Endothelial cell of umbilical vein (primary cell): ENCODE measurements at regions not wholly inside any gene's neighbourhood (a gene's known extent, or its start where the extent isn't known, plus 50 kb on each side); places are given as distances from the start of the nearest gene placed in this dataset.

Experiments
- BruUV-seq: library from RNA; stranded (reverse); fragments of 400-500 nt; replicated peaks from 2 replicates; lab custom pipeline; 2021; lab: Mats Ljungman, UMichigan
- CTCF ChIA-PET: fragments of 300-600, 350-600 bp; sonication (Branson Sonifier 250); formaldehyde crosslinking; loops from one replicate; lab custom pipeline; 2021; ENCODE audit warnings: antibody characterized with exemption, inconsistent platforms; lab: Charles Lee
- POLR2A ChIA-PET: fragments of 300-600, 350-600 bp; sonication (Branson Sonifier 250); formaldehyde crosslinking; loops from one replicate; lab custom pipeline; 2021; ENCODE audit warnings: antibody characterized with exemption, inconsistent platforms; lab: Charles Lee
- DNase-seq: peaks from one replicate; pipeline ENCODE4 v3.0.0-alpha.2; 2011; ENCODE audit warnings: low read depth, low spot score
- FAIRE-seq: peaks from 2 replicates; lab custom pipeline; 2011; peaks lifted over from hg19 to GRCh38; lab: Jason Lieb, UNC
- H2AFZ ChIP-seq: 2 replicates; pipeline ENCODE4 v1.6.0; 2012; ENCODE audit warnings: low read depth, low read length, control low read depth, inconsistent platforms
- H3K27ac ChIP-seq: 2 replicates; pipeline ENCODE4 v1.5.1; 2011; ENCODE audit warnings: low read depth, mild to moderate bottlenecking, control low read depth, low read length, moderate library complexity; ENCODE audit not compliant: insufficient read depth
- H3K27me3 ChIP-seq, 2 experiments: 2 replicates each; pipeline versions ENCODE4 v1.6.0 to v1.6.1; 2011; ENCODE audit warnings: low read length in 2 of 2, mixed read lengths in 1 of 2; ENCODE audit not compliant: control insufficient read depth in 2 of 2, insufficient read depth in 2 of 2
- H3K36me3 ChIP-seq, 2 experiments: 2 replicates in 1 of 2; 3 replicates in 1 of 2; pipeline ENCODE4 v1.5.1; 2011; ENCODE audit warnings: low read length in 2 of 2, mild to moderate bottlenecking in 1 of 2, moderate library complexity in 1 of 2; ENCODE audit not compliant: control insufficient read depth in 2 of 2, insufficient read depth in 2 of 2; ENCODE audit errors: extremely low read depth in 1 of 2
- H3K4me1 ChIP-seq: 3 replicates; pipeline ENCODE4 v1.5.1; 2011; ENCODE audit warnings: mild to moderate bottlenecking, low read length; ENCODE audit not compliant: control insufficient read depth, insufficient read depth; ENCODE audit errors: extremely low read depth
- H3K4me2 ChIP-seq: 2 replicates; pipeline ENCODE4 v1.6.1; 2011; ENCODE audit warnings: low read length, control low read depth, mixed read lengths; ENCODE audit not compliant: insufficient read depth
- H3K4me3 ChIP-seq, 3 experiments: fragments of 200-600 bp in 1 of 3; sonication (generic), shearing (Covaris generic) in 1 of 3; replicated peaks in 1 of 3; 2 replicates each; pipeline ENCODE4 v1.5.1; 2011 to 2016; ENCODE audit warnings: control low read depth in 3 of 3, low read length in 3 of 3, mild to moderate bottlenecking in 2 of 3, inconsistent platforms in 1 of 3, low read depth in 1 of 3, moderate library complexity in 1 of 3; ENCODE audit not compliant: insufficient read depth in 1 of 3
- H3K79me2 ChIP-seq: 2 replicates; pipeline ENCODE4 v1.6.0; 2012; ENCODE audit warnings: low read length, inconsistent platforms; ENCODE audit not compliant: control insufficient read depth, insufficient read depth
- H3K9ac ChIP-seq: replicated peaks from 2 replicates; pipeline ENCODE3; 2011; ENCODE audit warnings: low read length, control low read depth; ENCODE audit not compliant: insufficient read depth; ENCODE audit errors: extremely low read depth
- H3K9me1 ChIP-seq: replicated peaks from 3 replicates; pipeline ENCODE4 v1.6.0; 2011; ENCODE audit warnings: mild to moderate bottlenecking, low read length; ENCODE audit not compliant: control insufficient read depth, insufficient read depth; ENCODE audit errors: extremely low read depth
- H3K9me3 ChIP-seq: replicated peaks from 2 replicates; pipeline ENCODE4 v1.5.1; 2012; ENCODE audit warnings: low read length, inconsistent platforms; ENCODE audit not compliant: control insufficient read depth, insufficient read depth
- H4K20me1 ChIP-seq: replicated peaks from 2 replicates; pipeline ENCODE3; 2011; ENCODE audit warnings: mild to moderate bottlenecking, low read length; ENCODE audit not compliant: control insufficient read depth, insufficient read depth; ENCODE audit errors: extremely low read depth
- CTCF ChIP-seq, 2 donors: IDR thresholded peaks; 1 replicate in 1 of 2; 2 replicates in 1 of 2; pipeline ENCODE4 v1.5.1; 2011; ENCODE audit warnings: low read length in 2 of 2, mild to moderate bottlenecking in 2 of 2, moderate library complexity in 2 of 2, control low read depth in 1 of 2, inconsistent platforms in 1 of 2, low read depth in 1 of 2; ENCODE audit not compliant: insufficient read depth in 1 of 2; ENCODE audit errors: extremely low read depth in 1 of 2
- EZH2 ChIP-seq: IDR thresholded peaks from 2 replicates; pipeline ENCODE4 v1.6.1; 2012; ENCODE audit warnings: borderline replicate concordance, low read depth, mild to moderate bottlenecking, moderate library complexity, low read length, inconsistent platforms; ENCODE audit not compliant: severe bottlenecking
- FOS ChIP-seq: IDR thresholded peaks from 2 replicates; pipeline ENCODE4 v1.6.1; 2011; ENCODE audit warnings: mild to moderate bottlenecking, low read length, moderate library complexity, borderline replicate concordance; ENCODE audit not compliant: insufficient read depth
- GATA2 ChIP-seq: IDR thresholded peaks from 2 replicates; pipeline ENCODE4 v1.7.0; 2011; ENCODE audit warnings: low read depth, mild to moderate bottlenecking, moderate library complexity, mixed read lengths, low read length; ENCODE audit not compliant: insufficient read length, insufficient read depth
- JUN ChIP-seq: IDR thresholded peaks from 2 replicates; pipeline ENCODE4 v1.6.1; 2011; ENCODE audit warnings: borderline replicate concordance, low read depth; ENCODE audit not compliant: insufficient read length, insufficient read depth
- MYC ChIP-seq: IDR thresholded peaks from one replicate; pipeline ENCODE4 v1.6.1; 2011; ENCODE audit warnings: mild to moderate bottlenecking, low read depth, low read length
- POLR2A ChIP-seq: IDR thresholded peaks from 2 replicates; pipeline ENCODE4 v1.6.1; 2012; ENCODE audit warnings: low read depth, mild to moderate bottlenecking, control low read depth, low read length
- POLR2AphosphoS5 ChIP-seq: IDR thresholded peaks from 2 replicates; pipeline ENCODE4 v1.6.1; 2012; ENCODE audit warnings: low read depth, mild to moderate bottlenecking, control low read depth, low read length, moderate library complexity; ENCODE audit not compliant: insufficient read depth
- dilution Hi-C: fragments of 300-500 bp; cut with MboI; formaldehyde crosslinking; loops from one replicate; pipeline ENCODE4 v1.15.0; 2019; ENCODE audit warnings: low sequenced_read_pairs; ENCODE audit not compliant: extremely low pct_ligation_motif_present
- intact Hi-C: fragments of 100-400 bp; cut with micrococcal nuclease; formaldehyde crosslinking; loops from one replicate; pipeline ENCODE4 v1.10.0; 2022
- TF ChIP-seq, protein P1 (sequence below): IDR thresholded peaks from 2 replicates; pipeline ENCODE4 v1.6.1; 2011; ENCODE audit not compliant: insufficient read depth, insufficient read length

DNA sequence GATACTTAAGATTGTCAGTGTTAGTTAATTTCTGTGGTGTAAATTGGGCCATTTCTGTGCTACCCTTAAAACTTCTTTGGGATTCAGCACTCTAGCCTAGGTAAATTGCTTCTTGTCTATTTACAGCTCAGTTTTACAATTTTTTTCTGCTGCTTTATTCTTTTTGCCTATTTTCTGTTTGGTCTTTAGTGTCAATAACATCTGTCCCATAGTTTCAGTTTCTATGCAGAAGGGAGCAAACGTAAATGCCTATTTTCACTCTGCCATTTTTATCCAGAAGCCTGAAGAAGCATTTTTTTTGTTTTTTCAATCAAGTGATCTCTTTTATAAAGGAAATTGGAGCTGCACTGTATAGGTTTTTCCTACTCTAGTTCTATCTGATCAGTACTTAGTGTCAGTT lies 564.9 kb upstream of the MEX3C start:
- Histone ChIP-seq H3K27me3 (no peaks in the 10 kb centered on the region), H3K9ac (no peak overlapping the region), H3K4me3 (no peak overlapping the region), H3K27ac (no peak overlapping the region), H2AFZ (no peak overlapping the region), H3K36me3 (no peaks in the 10 kb centered on the region), H3K79me2 (no peaks in the 10 kb centered on the region), H4K20me1 (no peaks in the 10 kb centered on the region), H3K9me1 (no peaks in the 10 kb centered on the region), H3K4me2 (no peak overlapping the region), H3K9me3 (peaks cover 4% of the 10 kb centered on the region), H3K4me1 (no peaks in the 10 kb centered on the region)
- POLR2A ChIA-PET: no interaction called here
- CTCF ChIA-PET: no interaction called here
- no TSS peak for BruUV-seq
- dilution Hi-C loops (no loop called here), intact Hi-C loops (no loop called here)
- FAIRE-seq: no peak
- TF ChIP-seq EZH2: no peak
- TF ChIP-seq POLR2AphosphoS5: no peak
- no peak for TF ChIP-seq POLR2A
- no peak for TF ChIP-seq GATA2
- TF ChIP-seq CTCF (IDR thresholded peaks at IDR 0.05; ENCODE audit: extremely low read depth in 1 of 2, insufficient read depth in 1 of 2, low read depth in 1 of 2, low read length in 2 of 2): no peak
- TF ChIP-seq, protein P1, sequence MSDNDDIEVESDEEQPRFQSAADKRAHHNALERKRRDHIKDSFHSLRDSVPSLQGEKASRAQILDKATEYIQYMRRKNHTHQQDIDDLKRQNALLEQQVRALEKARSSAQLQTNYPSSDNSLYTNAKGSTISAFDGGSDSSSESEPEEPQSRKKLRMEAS: no peak
- no peak for TF ChIP-seq MYC
- TF ChIP-seq FOS: no peak
- no peak for TF ChIP-seq JUN
- DNase-seq: no peak
